ENCODE measurements at regions not wholly inside any gene's neighbourhood (a gene's known extent, or its start where the extent isn't known, plus 50 kb on each side); places are given as distances from the start of the nearest gene placed in this dataset.
A peak's percentile ranks its signal among the peaks of the same experiment; 100 is the strongest.

DNA sequence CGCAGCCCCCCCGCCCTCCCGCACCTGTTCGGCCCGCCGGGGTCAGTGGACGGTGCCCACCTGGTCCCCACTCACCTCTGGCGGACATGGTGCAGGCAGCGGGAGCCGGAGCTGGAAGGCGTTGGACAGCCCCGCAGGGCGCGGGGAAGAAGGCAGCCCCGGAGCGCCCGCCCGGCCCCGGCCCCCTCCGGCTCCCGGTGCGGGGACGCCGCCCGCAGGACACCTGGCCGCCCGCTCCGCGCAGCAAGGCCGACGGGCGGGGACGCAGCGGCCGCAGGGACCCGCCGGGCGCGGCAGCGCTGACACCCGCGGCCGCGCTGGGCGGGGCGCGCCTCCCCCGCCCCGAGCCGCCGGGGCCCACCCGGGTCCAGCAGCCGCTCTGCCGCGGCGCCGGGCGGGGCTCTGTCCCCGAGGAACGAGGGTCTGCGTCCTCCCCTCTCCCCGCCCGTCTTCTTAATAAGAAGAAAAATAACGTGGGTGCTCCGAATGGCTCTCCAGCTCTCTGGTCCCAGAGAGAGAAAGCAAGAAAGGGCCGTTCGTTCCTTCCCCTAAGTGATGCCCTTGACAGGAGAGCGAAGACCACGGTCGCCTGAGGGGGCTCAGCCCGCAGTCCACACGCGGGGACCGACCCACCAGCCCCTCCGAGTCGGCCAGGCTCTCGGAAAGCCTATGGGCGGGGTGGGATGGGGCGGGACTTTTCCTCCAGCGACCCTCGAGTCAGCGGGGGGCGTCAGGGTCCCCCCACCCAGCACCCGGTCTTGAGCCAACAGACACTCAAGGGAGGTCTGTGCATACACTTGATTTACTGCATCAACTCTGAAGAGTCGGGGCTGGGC lies 53.4 kb upstream of the FHIP2A start:
- peak in 3 of 4 donors; percentile 66 to 72 (median 72) for ATAC-seq
- H3K27me3 ChIP-seq = peaks cover 0 to 22% (median 0%) of the 10 kb centered on the region in 9 donors
- H3K27ac ChIP-seq = peak overlapping the region; percentile 79 to 95 (median 92)
- 0 to 7% (median 2%) methylated on average over 1 to 85 of the region's 85 CpGs for WGBS, 4 donors
- intact Hi-C loops (cut with DNase I) = loop anchor here in 6 of 10 donors (5.0 to 10.0 kb wide), 5 partner anchors 51 to 216 kb away; no protein-coding TSS in a partner anchor
- peak overlapping the region; percentile 73 to 97 (median 86) for H3K4me3 ChIP-seq
- H3K4me1 ChIP-seq = peaks cover 0 to 44% (median 18%) of the 10 kb centered on the region in 12 donors
- H3K36me3 ChIP-seq = no peaks in the 10 kb centered on the region
- no peaks in the 10 kb centered on the region for H3K9me3 ChIP-seq
- no peak for TF ChIP-seq CTCF (IDR thresholded peaks at IDR 0.05)
- no peak for TF ChIP-seq POLR2A (IDR thresholded peaks at IDR 0.05)
- DNase-seq = no peak

GRCh38 chr10:114770009-114770408 lies 51.6 kb upstream of the FHIP2A start:
- no peak for ATAC-seq
- TF ChIP-seq POLR2A (IDR thresholded peaks at IDR 0.05) (no peak), CTCF (IDR thresholded peaks at IDR 0.05) (no peak)
- Histone ChIP-seq H3K4me1 (peaks cover 0 to 30% (median 13%) of the 10 kb centered on the region in 12 donors), H3K27ac (no peak overlapping the region), H3K9me3 (no peaks in the 10 kb centered on the region), H3K36me3 (no peaks in the 10 kb centered on the region), H3K4me3 (no peak overlapping the region), H3K27me3 (peaks cover 0 to 22% (median 0%) of the 10 kb centered on the region in 9 donors)
- intact Hi-C loops (cut with DNase I) = loop anchor here in 1 of 10 donors (5.0 kb wide), 1 partner anchor 218 kb away; no protein-coding TSS in a partner anchor
- DNase-seq = no peak

DNA sequence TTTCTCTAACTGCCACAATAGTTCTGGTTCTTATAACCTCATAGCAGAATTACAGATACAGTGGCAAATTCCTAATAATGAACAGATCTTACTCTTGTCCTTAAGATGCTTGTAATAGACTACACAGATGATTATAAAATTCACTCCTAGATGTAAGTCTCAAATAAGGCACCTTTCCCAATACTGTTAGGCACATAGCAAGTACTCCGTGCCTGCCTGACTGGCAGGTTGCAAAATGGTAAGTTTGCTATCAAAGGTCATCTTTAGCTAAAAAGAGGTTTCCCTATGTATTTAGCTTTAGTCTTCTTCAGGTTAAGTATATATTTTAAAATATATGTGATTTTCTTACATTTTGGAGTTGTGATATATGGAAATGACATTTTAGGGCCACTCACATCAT lies 50.4 kb upstream of the FHIP2A start:
- Histone ChIP-seq H3K9me3 (no peaks in the 10 kb centered on the region), H3K27me3 (peaks cover 0 to 22% (median 0%) of the 10 kb centered on the region in 9 donors), H3K4me1 (peaks cover 0 to 19% (median 8%) of the 10 kb centered on the region in 12 donors), H3K27ac (no peak overlapping the region), H3K4me3 (no peak overlapping the region), H3K36me3 (no peaks in the 10 kb centered on the region)
- WGBS, 4 donors = 82 to 97% (median 90%) methylated on average over 1 of the region's 1 CpG
- intact Hi-C loops (cut with DNase I) = loop anchor here in 1 of 10 donors (5.0 kb wide), 1 partner anchor 219 kb away; no protein-coding TSS in a partner anchor
- ATAC-seq (no peak), DNase-seq (no peak)
- no peak for TF ChIP-seq POLR2A (IDR thresholded peaks at IDR 0.05)
- TF ChIP-seq CTCF (IDR thresholded peaks at IDR 0.05) = no peak

DNA sequence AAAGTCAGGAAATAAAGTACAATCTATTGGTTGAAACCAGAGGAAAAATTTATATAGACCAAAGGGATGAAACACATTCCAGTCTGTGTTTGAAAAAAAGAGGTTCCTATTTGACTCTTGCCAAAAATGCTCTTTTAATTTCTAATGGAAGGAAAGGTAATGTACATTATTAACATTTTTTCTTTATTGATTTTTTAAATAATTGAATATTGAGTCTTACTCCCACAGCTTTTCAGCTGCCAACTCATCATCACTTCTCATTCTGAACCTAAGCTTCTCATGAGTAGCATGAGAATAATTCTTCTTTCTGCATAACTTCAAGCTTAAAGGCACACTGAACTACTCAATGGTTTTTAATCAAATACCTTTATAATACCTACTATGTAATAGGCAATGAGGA lies 49.8 kb upstream of the FHIP2A start:
- intact Hi-C loops (cut with DNase I) = loop anchor here in 1 of 10 donors (5.0 kb wide), 1 partner anchor 219 kb away; no protein-coding TSS in a partner anchor
- no peak overlapping the region for H3K4me3 ChIP-seq
- ATAC-seq (no peak), DNase-seq (no peak)
- no peaks in the 10 kb centered on the region for H3K9me3 ChIP-seq
- H3K27me3 ChIP-seq = peaks cover 0 to 18% (median 0%) of the 10 kb centered on the region in 9 donors
- no peak for TF ChIP-seq CTCF (IDR thresholded peaks at IDR 0.05)
- no peak for TF ChIP-seq POLR2A (IDR thresholded peaks at IDR 0.05)
- no peaks in the 10 kb centered on the region for H3K36me3 ChIP-seq
- H3K4me1 ChIP-seq = peaks cover 0 to 16% (median 4%) of the 10 kb centered on the region in 12 donors
- H3K27ac ChIP-seq = no peak overlapping the region

Data from heart left ventricle (tissue), 16 donors.